ENCODE measurements at regions not wholly inside any gene's neighbourhood (a gene's known extent, or its start where the extent isn't known, plus 50 kb on each side); places are given as distances from the start of the nearest gene placed in this dataset.
A peak's percentile ranks its signal among the peaks of the same experiment; 100 is the strongest.

GRCh38 chr11:70834984-70835560 lies 417.3 kb downstream of the SHANK2 start:
- no peak for DNase-seq

- no peak for DNase-seq
Observed at GRCh38 chr11:70836071-70836470, 416.3 kb downstream of the SHANK2 start.

- no peak for DNase-seq
Observed at GRCh38 chr11:70838198-70838597, 414.2 kb downstream of the SHANK2 start.

GRCh38 chr11:70839851-70840250 lies 412.5 kb downstream of the SHANK2 start:
- DNase-seq, result no peak

- no peak for DNase-seq
Observed at GRCh38 chr11:70841264-70841663, 411.1 kb downstream of the SHANK2 start.

- DNase-seq, result no peak
Observed at GRCh38 chr11:70842256-70842655, 410.1 kb downstream of the SHANK2 start.

- no peak for DNase-seq
Observed at GRCh38 chr11:70842701-70843100, 409.7 kb downstream of the SHANK2 start.

- no peak for DNase-seq
Observed at GRCh38 chr11:70843906-70844305, 408.5 kb downstream of the SHANK2 start.

GRCh38 chr11:70844387-70844786 lies 408.0 kb downstream of the SHANK2 start:
- no peak for DNase-seq

GRCh38 chr11:70845591-70846041 lies 406.8 kb downstream of the SHANK2 start:
- DNase-seq, result no peak

- DNase-seq, result no peak
Observed at GRCh38 chr11:70846781-70847655, 405.4 kb downstream of the SHANK2 start.

GRCh38 chr11:70848243-70848750 lies 404.1 kb downstream of the SHANK2 start:
- DNase-seq, result no peak

GRCh38 chr11:70849031-70849430 lies 403.3 kb downstream of the SHANK2 start:
- DNase-seq, result no peak

GRCh38 chr11:70851308-70851707 lies 401.1 kb downstream of the SHANK2 start:
- no peak for DNase-seq

GRCh38 chr11:70851907-70852306 lies 400.5 kb downstream of the SHANK2 start:
- DNase-seq, result no peak

GRCh38 chr11:70853068-70853769 lies 399.2 kb downstream of the SHANK2 start:
- DNase-seq, result no peak

- DNase-seq, result no peak
Observed at GRCh38 chr11:70853770-70854108, 398.6 kb downstream of the SHANK2 start.

- no peak for DNase-seq
Observed at GRCh38 chr11:70854201-70854600, 398.2 kb downstream of the SHANK2 start.

GRCh38 chr11:70854901-70855556 lies 397.3 kb downstream of the SHANK2 start:
- peak; percentile 90 for DNase-seq

GRCh38 chr11:70857894-70858293 lies 394.5 kb downstream of the SHANK2 start:
- no peak for DNase-seq

- no peak for DNase-seq
Observed at GRCh38 chr11:70859180-70859579, 393.2 kb downstream of the SHANK2 start.

- peak; percentile 53 for DNase-seq
Observed at GRCh38 chr11:70860888-70861287, 391.5 kb downstream of the SHANK2 start.

GRCh38 chr11:70861559-70861958 lies 390.8 kb downstream of the SHANK2 start:
- DNase-seq, result peak; percentile 52

Measured in NCI-H1417 treated with DMSO at 0.1 percent for 48 hours (cell line).